GM18861 (cell line): ENCODE measurements at regions not wholly inside any gene's neighbourhood (a gene's known extent, or its start where the extent isn't known, plus 50 kb on each side); places are given as distances from the start of the nearest gene placed in this dataset.

Experiments used
- ATAC-seq: cut with Tn5 transposase; IDR thresholded peaks from one replicate; pipeline ENCODE4 v1.9.1; 2021; ENCODE audit not compliant: unreplicated experiment

DNA sequence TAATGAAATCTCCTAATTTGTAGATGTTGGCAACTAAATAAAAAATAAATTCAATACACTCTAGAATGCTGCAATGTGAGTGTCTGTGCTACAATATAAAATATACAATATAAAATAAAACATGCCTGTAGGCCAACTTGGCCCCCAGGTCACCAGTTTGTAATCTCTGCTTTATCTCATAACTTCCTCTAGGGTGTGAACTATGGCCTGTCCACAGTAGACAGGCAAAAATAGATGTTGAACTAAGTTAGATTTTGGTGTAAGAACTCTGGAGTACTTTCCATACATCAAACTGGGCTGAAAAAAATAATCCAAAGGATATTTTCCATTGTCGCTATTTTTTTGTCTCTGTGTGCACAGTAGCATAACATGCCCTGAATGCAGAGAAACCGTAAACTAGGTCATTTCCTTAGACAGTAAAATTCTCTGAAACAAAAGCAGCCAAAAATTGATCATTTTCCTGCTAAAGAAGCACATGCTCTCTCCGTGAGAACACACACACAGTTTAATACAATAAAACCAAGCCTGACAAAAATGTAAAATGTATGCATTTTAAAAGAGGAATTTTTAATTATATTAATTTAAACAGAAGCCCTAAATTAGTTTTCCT is 98.5 kb upstream of the ZFP64 start:
- ATAC-seq = no peak

DNA sequence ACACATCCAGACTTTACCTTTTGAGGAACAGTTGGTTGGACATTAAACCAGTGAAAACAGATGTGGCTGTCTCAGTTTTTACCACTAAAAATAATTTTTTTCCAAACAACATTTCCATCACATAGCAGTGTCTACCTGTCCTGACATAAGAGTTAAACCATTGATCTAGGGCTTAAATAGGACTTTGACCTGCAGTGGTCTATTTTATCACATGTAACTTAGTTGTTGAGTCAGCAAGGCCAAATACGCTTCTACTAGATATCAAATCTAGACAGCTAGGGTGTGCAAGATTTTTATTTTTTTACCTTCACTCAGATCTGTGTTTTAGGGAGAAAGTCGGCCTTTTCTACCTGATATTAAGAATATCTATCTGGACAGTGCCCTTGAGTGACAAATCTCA is 88.8 kb upstream of the ZFP64 start:
- ATAC-seq = no peak

DNA sequence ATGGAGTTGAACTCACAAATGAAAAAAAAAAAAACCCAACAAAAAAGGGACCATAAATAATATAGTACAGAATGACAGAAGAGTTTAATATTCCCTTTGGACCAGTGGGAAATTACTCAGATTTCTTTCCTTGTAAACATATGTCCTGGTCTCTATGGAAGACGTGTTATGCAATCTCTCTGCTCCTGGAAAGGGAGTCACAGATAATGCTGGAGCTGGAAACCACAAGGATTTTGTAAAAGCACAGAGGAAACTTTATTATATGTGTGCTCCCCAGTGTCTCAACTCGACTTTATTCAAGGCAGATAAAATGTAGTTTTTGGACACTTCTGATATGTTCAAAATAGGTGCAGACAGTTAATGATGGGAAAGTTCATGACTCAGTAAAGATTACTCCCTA is 88.1 kb upstream of the ZFP64 start:
- no peak for ATAC-seq

DNA sequence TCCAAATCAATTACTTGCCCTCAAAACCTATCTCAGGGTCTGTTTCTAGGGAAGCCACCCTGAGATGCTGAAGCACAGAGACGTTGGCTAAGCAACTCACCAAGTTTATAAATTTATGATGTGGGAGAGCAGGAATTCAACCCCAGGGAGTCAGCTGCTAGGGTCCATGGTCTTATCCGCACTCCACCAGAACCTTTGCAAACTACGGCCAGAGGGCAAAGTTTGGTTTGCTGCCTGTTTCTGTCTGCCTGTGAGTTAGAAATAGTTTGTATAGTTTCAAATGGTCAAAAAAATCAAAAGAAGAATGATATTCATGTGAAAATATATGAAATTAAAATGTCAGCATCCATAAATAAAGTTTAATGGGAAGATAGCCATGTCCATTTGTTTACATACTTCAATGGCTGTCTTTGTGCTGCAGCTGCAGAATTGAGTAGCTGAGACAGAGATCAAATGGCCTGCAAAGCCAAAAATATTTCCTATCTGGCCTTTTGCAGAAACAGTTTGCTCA is 83.7 kb upstream of the ZFP64 start:
- no peak for ATAC-seq

DNA sequence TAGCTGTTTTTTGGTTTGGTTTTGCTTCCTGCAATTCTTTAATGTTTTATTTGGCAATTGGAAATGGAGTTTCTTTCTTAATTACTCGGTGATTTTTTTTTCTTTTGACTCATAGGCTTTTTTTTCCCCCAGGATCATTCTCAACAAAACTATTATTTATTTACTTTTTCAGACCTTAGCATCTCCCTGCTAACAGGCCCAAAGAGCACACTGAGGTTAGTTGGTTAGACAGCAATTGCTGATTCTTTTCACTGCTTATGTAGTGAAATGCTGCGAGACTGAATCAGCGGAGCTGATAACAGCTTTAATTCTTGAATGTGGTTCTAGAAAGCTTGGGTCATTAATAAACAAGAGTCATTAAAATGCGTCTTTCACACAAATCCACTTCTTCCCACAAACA is 79.1 kb upstream of the ZFP64 start:
- no peak for ATAC-seq

DNA sequence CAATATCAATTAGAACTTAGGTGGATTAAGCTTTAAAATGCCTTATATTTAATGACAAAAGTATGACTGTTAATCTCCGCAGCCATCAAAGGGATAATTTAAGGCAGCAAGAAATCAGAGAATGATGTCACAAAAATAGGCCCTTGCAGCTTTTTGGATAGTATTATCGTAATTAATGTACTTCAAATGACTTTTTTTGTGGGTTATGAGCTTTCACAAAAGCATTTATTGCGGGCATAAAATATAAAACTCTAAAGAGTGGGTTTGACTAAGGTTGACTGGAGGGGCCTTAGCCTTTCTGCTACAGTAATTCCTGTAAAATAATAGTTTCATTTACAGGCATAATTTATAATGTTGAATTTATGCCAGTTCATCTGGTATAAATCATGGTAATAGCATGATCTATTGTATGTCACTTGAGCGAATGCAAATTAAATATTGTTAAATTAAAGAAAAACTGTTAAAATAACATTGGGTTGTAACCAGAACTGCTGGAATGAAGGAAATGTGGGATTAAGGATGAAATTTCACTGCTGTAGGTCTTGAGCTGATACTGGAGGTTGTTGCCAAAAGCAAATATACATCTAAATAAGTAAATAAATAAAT is 78.5 kb upstream of the ZFP64 start:
- ATAC-seq = no peak

DNA sequence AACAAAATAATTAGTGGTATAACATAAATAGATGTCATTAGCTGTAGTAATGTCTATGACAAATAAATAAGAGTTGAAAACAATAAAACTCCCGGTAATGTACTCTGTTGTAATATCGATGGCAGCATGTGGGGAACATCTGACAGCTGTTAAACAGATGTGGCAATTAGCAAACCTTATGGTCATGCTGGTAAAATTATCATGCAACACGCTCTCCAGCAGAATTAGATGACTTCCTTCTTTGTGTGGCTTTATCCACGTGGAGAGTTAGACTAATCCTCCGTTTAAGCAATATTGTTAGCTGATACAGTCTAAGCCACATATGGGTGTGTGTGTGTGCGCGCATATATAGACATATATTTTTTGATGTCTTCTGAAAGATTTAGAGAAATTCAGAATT is 77.7 kb upstream of the ZFP64 start:
- ATAC-seq = no peak

DNA sequence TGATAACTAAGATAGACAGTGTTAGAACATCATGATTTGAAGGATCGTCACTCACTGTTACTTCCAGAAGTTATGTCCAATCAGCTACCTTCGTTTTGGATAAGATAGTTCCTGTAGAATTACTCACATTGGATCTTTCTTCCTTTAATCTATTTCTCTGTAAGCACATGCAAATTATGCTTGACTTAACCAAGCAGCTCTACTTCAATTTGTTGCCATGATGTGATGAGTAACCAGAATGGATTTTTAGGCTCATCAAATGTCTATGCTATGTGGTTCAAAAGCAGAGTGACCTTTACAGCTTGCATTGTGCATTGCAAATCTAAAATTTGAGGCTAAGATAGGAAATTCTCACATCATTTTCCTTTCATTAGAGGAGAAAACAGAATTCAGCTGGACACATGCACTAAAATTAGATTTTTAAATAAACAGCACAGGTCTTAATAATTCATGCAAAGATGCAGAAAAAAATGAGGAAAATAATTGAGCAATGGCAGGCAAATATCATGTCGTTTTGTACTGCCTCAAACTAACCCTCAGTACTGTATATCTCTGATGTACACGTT is 76.7 kb upstream of the ZFP64 start:
- no peak for ATAC-seq

DNA sequence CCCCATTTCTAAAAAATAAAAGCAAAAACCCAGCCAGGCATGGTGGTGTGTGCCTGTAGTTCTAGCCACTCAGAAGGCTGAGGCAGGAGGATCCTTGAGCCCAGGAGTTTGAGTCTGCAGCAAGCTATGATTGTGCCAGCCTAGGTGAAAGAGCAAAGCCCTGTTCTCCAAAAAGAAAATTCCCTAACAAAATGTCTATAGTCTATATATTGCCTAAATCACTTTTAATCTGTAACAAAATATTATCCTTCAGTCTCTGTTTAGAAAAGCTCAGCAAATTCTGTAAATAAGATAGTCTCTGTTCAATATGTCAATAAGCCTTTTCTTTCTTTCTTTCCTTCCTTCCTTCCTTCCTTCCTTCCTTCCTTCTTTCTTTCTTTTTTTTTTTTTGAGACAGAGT is 75.8 kb upstream of the ZFP64 start:
- no peak for ATAC-seq

DNA sequence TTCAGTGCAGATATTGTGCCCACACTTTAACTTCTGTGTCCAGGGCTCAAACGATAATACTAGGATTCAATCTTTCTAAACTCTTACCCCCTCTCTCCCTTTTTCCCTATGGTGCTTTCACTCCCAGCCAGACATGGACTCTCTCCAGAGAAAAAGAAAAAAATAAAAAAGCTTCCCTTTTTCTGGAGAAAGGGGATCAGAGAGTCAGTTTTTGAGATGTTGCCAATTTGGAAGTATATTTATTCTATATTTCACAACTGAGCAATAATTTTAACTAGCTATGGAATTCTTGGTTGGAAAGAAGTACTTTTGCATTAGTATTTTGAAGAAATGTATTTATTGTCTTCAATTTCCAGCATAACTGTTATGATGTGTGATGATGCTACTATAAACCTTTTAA is 72.2 kb upstream of the ZFP64 start:
- ATAC-seq = no peak

DNA sequence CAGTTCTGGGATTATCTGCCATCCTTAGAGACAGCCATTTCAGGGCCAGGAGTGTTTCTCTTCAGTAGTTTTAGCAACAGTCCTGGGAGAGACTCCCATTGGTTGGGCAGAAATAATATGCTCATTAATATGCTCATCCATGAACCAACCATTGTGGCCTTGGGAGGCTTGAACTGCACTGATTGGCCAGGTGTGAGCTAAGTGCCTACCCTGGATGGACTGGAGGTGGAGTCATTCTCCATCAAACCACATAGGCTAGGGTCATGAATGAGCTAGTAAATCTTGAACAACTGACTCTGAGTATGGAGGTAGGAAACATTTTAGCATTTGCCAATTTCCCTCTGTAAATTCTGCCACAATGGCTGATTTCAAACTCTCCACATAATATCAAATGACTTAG is 70.2 kb upstream of the ZFP64 start:
- no peak for ATAC-seq

DNA sequence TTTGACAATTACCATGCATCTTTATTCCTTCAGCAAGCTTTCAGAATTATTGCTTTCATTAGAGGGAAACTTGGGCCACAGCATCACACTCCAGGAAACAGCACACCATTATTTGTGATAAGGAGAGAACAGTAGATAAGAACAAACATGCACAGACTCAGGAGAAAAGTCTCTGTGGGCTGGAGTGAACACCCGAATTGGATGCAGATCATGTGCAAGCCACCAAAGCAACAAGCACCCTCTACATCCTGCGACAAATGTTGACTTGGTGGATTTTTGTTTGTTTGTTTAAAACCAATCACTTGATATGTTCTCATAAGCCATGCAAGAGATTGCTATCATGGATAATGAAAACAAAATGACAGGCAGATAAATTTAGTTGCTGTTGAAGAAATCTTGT is 67.7 kb upstream of the ZFP64 start:
- no peak for ATAC-seq

DNA sequence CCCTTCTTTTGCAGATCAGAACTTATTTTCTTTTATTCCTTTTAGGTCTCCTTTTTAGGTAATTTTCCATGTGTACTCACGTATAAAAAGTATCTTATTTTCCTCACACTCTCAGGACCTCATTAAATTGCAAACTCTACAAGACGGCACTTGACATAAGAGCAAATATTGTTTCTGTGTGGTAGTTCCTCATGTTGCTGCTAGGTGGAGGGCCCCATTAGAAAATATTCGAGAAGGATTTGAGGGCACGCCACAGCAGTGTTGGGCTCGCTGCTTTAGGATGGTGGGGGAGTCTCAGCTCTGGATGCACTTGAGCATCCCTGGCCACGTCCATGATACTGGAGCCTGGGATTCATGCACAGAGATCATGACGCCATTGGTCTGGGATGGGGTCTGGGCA is 64.9 kb upstream of the ZFP64 start:
- ATAC-seq = no peak

DNA sequence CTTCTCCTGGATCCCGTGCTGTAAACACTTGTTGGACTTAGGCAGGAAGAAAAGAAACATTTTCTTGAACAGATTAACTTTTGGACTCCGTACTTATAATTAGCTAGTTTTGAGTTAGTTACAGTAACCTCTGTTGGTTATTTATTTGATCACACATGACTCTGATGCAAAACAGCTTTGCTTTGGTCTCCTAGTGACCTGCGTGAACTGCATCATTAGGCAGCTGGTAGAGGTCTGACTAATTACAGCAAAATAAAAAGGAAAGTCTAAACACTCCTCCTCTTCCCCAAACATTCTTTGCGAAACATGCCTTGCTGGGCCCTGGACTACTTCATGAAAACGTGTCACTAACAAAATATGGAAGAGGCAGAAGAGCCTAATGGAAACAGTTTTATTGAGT is 61.1 kb upstream of the ZFP64 start:
- no peak for ATAC-seq

DNA sequence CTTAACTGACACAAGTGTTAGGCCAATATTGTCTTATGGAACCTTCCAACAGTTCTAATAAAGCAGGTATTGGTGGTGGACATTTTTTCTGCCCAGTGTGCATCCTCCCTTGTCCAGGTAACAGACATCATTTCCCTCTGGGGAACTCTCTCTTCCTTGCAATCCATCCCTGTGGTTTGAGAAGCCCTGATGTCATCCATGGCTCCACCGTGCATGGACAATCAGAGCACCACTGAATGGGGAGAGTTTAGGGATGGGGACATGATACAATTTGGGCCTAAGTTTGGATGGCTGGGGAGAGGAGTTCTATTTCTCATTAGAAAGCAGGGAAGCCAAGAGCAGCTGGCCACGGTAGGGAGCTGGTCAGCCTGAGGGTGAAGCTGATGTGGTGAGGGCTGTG is 60.2 kb upstream of the ZFP64 start:
- no peak for ATAC-seq

DNA sequence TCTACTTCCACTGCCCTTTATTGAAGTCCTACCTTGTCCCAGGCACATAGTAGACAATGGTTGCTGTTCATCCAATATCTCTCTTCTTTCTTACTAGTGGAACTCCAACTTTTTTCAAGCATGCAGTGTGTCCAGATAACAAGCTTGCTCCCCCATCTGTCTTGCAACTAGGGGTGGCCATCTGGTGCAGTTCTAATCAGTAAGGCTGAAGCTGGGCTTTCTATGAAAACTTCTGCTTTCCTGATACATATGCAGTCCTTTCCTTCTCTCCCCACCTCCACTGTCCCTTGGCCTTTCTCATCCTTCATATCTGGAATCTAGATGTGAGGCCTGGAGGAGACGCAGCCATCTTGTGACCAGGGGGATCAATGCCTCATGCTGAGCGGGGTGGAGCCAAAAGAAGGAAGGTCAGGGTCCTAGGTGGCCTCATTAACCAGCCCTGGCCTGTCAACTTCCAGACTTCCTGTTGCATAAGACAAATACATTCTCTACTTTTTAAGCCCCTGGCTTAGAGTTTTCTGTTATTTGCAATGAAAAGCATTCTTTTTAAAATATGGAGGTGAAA is 59.6 kb upstream of the ZFP64 start:
- no peak for ATAC-seq

DNA sequence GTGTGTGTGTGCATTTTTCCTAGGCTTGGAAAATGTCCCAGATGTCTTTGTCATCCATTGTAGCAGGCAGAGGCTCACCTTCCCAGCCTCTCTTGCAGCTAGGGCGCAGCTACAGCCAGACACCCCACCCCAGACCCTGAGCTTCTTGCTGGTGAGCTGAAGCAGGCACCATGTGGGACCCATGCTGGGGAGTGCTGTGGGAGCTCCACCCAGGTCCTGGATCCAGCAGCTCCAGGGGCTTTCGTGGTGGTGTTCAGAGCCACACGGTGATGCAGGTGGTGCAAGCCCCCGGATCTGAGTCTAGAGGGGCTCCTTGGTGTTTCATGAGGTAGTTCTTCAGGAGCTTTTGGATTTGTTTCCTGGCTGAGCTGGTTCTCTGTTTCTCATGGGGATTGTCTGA is 56.0 kb upstream of the ZFP64 start:
- no peak for ATAC-seq

DNA sequence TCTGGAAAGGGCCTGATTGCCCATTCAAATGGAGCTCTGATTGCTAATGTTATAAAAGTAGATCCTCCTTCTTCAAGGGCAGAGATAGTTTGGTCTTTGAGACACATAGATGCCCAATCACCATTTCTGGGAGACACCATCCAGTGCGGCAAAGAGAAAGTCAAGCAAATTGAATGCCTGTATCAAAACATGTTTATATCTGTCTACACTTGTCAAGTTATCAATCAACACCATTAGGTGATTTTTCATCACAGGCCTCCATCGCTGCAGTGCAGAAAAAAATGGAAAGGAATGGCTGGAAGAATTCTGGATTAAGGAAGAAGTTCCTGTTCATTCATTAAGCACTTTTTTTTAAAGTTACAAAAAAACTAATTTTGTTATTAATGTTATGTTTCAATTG is 54.8 kb upstream of the ZFP64 start:
- ATAC-seq = no peak

DNA sequence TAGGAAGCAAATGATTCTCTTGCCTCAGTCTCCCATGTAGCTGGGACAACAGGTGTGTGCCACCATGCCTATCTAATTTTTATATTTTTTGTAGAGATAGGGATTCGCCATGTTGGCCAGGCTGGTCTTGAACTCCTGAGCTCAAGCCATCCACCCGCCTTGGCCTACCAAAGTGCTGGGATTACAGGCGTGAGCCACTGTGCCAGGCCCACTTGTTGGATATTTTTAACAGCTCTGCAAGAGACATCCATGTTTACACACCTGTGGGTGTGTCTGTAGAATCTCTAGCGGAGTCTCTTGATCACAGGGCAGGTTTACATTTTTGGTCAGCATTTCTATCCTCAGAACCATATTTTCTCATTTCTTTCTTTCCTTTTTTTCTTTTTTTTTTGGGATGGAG is 53.1 kb upstream of the ZFP64 start:
- no peak for ATAC-seq

DNA sequence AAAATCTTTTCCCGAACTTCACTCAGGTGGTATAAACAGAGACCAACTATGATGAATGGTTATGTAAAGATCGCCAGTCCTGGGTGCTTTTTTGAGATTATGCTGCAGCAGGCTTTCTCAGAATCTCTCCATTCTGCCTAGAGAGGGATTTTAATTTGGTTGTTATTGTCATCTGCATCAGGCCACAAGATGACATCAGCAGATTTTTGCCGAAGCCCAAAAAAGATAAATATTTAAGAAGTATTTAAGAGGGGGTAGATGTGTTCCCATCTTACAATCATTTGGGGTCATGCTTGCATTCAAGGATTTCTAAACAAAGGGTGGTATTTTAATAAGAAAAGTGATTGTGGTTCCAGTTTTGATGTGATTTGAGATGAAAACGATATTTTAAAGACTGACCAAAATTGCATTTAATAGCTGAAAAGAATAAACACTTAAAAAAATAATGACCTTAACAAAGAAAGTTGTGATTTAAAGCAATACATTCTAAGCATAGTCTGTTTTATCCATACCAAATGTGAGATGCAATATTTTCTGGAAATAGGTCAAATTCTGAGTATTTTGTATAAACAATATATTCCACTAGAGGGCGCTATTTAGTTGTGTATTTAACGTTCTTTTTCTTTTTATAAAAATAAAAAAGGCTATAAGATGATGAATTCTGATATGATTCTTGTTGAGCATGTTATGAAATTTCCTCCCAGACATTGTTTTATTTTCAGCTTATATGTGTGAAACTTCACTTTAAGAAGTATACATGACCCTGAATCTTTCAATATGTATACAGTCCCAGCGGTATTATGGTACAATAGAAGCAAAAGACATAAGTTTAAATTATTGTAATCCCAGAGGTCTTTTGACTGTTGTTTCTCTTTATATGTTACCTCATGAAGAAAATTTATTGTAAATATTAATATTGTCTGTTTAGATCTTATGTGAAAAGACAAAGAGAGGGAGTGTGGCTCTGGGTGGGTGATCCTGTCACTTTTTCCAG is 51.0 kb upstream of the ZFP64 start:
- ATAC-seq = no peak
